Retinal pigment epithelial cell (primary cell): ENCODE measurements at regions not wholly inside any gene's neighbourhood (a gene's known extent, or its start where the extent isn't known, plus 50 kb on each side); places are given as distances from the start of the nearest gene placed in this dataset.
A peak's percentile ranks its signal among the peaks of the same experiment; 100 is the strongest.

Experiments
- DNase-seq: peaks from one replicate; pipeline ENCODE4 v3.0.0-alpha.2; 2010; ENCODE audit warnings: low read depth
- H3K4me3 ChIP-seq: 2 replicates; pipeline ENCODE4 v1.5.1; 2011; ENCODE audit warnings: mild to moderate bottlenecking, low read length, control low read depth, moderate library complexity
- TF ChIP-seq, protein P1 (sequence below): conservative IDR thresholded peaks from 2 replicates; pipeline ENCODE4 v1.5.1; 2011; ENCODE audit warnings: low read depth, low read length, control low read depth, inconsistent platforms

- TF ChIP-seq, protein P1, sequence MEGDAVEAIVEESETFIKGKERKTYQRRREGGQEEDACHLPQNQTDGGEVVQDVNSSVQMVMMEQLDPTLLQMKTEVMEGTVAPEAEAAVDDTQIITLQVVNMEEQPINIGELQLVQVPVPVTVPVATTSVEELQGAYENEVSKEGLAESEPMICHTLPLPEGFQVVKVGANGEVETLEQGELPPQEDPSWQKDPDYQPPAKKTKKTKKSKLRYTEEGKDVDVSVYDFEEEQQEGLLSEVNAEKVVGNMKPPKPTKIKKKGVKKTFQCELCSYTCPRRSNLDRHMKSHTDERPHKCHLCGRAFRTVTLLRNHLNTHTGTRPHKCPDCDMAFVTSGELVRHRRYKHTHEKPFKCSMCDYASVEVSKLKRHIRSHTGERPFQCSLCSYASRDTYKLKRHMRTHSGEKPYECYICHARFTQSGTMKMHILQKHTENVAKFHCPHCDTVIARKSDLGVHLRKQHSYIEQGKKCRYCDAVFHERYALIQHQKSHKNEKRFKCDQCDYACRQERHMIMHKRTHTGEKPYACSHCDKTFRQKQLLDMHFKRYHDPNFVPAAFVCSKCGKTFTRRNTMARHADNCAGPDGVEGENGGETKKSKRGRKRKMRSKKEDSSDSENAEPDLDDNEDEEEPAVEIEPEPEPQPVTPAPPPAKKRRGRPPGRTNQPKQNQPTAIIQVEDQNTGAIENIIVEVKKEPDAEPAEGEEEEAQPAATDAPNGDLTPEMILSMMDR: no peak
- no peak overlapping the region for H3K4me3 ChIP-seq
- DNase-seq: no peak
Measured at GRCh38 chr10:10873915-10874314, 143.8 kb upstream of the CELF2 start.

GRCh38 chr10:10878963-10879362 lies 138.7 kb upstream of the CELF2 start:
- H3K4me3 ChIP-seq: no peak overlapping the region
- TF ChIP-seq, protein P1: no peak
- no peak for DNase-seq

DNA sequence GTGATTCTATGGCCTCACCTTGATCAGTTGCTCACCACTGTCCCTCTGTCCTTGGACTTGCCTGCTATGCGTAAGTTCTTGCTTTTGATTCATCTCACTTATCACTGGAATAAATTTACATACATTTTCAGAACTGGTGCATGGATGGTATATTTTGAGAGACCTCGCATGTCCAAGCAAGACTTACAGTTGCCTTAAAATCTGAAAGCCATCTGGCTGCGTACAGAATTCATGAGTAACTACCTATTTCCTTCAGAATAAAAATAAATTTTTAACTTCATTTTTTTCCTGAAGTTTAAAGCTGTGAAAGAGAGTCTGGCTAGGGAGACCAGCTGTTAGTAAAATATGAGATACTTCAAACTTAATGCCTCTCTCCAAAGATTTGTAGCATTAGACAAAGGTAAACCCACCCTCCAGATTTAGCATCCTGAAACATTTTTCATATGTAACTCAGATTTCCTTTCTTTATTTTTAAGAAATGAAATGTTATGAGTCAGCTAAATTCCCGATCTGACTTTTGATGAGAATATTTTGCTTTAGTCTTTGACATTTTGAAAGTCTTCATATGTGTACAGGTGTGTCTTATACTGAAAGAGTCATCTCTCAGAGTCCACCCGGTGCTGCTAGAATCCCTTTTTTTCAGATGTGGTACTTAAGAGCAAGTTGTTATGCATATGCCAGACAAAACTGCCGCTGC lies 136.4 kb upstream of the CELF2 start:
- DNase-seq: no peak
- no peak overlapping the region for H3K4me3 ChIP-seq
- TF ChIP-seq, protein P1: no peak

DNA sequence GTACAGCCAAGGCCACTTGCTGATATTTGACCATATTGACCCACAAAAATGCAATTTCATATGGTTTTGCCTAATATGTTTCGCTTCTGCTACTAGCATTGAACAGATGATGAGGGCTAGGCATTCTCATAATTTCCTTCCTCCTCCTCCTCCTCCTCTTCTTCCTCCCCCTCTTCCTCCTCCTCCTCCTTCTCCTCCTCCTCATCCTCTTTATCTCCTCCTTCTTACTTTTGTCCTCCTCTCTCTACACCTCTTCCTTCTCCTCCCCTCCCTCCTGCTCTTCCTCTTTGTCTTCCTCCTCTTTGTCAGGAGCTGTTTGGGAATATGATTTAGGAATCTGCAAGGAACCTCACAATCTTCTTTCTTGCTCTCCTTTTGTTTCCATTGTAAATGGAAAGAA lies 133.9 kb upstream of the CELF2 start:
- no peak for DNase-seq
- no peak overlapping the region for H3K4me3 ChIP-seq
- TF ChIP-seq, protein P1: no peak

DNA sequence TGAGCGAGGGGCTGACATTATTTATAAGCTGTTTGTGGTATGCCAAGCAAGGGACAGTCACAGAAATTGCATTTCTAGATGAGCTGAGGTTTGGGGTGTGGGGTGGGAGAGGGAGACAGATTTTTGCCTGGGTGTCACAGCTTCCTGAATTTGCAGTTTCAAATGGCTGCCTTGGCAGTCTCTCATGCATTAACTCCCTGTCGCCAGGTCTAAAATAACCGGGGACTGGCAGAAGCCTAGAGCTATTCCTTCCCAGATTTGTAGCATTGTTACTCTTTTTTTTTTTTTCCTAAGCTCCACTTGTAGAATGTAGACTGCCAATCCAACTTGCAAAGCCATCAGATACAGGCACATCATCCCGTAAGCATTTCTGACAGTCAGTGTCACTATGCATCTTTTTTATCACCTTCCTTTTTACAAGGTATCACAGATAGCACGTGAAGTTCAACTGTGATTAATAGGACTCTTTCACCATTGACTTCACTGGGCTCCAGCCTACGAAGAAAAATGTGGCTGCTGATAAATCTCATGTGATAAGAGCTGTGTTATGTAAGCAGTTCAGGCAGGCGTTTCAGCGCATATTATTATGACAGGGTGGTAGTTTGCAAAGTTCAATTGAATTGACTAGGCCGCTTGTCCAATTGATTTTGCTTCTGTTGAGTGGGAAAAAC lies 130.7 kb upstream of the CELF2 start:
- TF ChIP-seq, protein P1: no peak
- H3K4me3 ChIP-seq: no peak overlapping the region
- DNase-seq: no peak

DNA sequence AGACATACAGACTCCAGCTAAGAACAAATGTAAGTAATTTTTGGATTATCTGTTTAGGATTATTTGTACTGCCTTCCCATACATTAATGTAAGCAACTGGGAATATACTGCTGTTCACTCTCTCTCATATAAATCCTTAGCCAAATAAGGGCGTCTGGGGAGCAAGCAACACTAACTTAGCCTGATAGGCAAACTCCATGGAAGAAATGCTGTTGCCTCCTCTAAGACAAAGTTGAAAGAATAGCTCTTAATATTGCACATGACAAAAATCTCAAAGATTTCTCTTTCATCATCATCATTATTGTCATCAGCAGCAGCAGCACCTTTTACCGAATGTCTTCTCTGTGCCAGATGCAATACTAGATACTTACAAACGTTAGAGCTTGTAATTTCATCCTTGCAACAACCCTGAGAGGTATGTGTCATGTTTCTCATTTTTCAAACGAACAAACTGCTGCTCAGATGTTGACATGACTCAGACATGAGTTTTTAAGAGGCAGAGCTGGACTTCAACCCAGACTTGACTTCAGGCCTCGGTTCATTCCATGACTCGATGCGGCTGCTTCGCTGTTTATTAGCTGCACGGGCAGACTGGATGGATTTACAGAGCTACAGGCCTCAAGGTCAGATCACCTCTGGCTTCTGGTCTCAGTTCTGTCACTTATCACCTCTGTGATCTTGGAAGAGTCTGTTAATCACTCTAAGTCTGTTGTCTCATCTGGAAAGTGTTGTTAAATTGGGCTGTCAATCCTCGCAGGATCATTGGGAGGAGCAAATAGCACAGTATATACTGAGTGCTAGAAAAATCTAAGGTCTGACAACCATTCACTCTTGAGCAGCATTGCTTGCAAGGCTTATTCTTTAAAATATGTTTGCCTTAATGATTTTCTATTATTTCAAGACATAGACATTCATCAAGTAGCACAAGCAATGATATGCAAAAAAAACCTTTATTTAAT lies 126.3 kb upstream of the CELF2 start:
- no peak overlapping the region for H3K4me3 ChIP-seq
- TF ChIP-seq, protein P1: no peak
- peak; percentile 25 for DNase-seq
